ENCODE measurements at regions not wholly inside any gene's neighbourhood (a gene's known extent, or its start where the extent isn't known, plus 50 kb on each side); places are given as distances from the start of the nearest gene placed in this dataset.

- no peak for TF ChIP-seq CREB5 (CRISPR knock-in tag; IDR thresholded peaks at IDR 0.05; ENCODE audit: low read depth)
- no peak for TF ChIP-seq ZNF70 (CRISPR knock-in tag; IDR thresholded peaks at IDR 0.05)
- TF ChIP-seq ZC3H10 (CRISPR knock-in tag; IDR thresholded peaks at IDR 0.05), result no peak
- TF ChIP-seq TSHZ2 (CRISPR knock-in tag; IDR thresholded peaks at IDR 0.05), result no peak
- no peak for TF ChIP-seq RARB (CRISPR knock-in tag; IDR thresholded peaks at IDR 0.05)
- TF ChIP-seq ZNF8 (CRISPR knock-in tag; IDR thresholded peaks at IDR 0.05), result no peak
- no peak for TF ChIP-seq ARNTL (CRISPR knock-in tag; IDR thresholded peaks at IDR 0.05; ENCODE audit: borderline replicate concordance, low read depth)
These were observed 256.7 kb downstream of the KLF6 start for GRCh38 chr10:3528271-3528670.
